ENCODE measurements at regions not wholly inside any gene's neighbourhood (a gene's known extent, or its start where the extent isn't known, plus 50 kb on each side); places are given as distances from the start of the nearest gene placed in this dataset.

DNA sequence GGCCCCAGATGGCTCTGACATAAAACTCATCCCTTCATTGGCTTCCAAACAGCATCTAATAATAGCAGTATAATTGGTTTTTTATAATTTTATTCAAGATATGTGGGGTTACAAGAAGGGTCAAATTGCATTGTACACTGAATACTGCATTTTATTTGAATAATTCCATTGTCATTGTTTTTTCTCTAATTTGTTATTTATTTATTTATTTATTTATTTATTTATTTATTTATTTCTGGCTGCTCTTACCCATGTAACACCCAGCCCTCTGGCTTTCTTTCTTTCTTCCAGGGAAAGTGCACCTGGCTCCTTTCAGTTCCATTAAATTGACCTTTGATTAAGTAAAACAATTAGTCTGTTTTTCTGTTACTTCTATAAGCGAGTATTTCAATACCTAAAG lies 210.1 kb downstream of the CDH9 start:
- FAIRE-seq (no peak), DNase-seq (ENCODE audit: insufficient read length, low spot score) (no peak)
- TF ChIP-seq SPI1 (IDR thresholded peaks at IDR 0.05; ENCODE audit: low read depth, low read length) (no peak), POU2F2 (IDR thresholded peaks at IDR 0.05; ENCODE audit: low read depth, low read length) (no peak), POLR2A (IDR thresholded peaks at IDR 0.05; ENCODE audit: low read depth, low read length) (no peak), POLR2AphosphoS5 (IDR thresholded peaks at IDR 0.05; ENCODE audit: low read depth, low read length) (no peak), TAF1 (IDR thresholded peaks at IDR 0.05; ENCODE audit: low read depth, low read length) (no peak), PAX5 (IDR thresholded peaks at IDR 0.05; ENCODE audit: insufficient read depth, low read length, severe bottlenecking) (no peak)

DNA sequence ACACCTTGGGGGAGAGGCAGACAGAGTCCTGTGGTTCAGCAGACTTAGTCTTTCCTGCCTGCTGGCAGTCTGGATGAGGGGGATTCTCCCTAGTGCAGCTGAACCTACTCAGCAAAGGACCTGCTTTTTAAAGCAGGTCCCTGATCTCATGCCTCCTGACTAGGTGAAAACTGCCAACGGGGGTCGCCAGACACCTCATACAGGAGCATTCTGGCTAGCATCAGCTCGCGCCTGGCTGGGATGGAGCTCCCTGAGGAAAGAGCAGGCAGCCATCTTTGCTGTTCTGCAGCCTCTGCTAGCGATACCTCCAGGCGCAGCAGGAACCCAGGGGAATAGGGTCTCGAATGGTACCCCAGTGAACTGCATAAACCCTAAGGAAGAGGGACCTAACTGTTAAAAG lies 225.2 kb downstream of the CDH9 start:
- no peak for DNase-seq (ENCODE audit: insufficient read length, low spot score)
- no peak for FAIRE-seq
- TF ChIP-seq PAX5 (IDR thresholded peaks at IDR 0.05; ENCODE audit: insufficient read depth, low read length, severe bottlenecking): no peak
- no peak for TF ChIP-seq POLR2AphosphoS5 (IDR thresholded peaks at IDR 0.05; ENCODE audit: low read depth, low read length)
- no peak for TF ChIP-seq SPI1 (IDR thresholded peaks at IDR 0.05; ENCODE audit: low read depth, low read length)
- TF ChIP-seq TAF1 (IDR thresholded peaks at IDR 0.05; ENCODE audit: low read depth, low read length): no peak
- TF ChIP-seq POLR2A (IDR thresholded peaks at IDR 0.05; ENCODE audit: low read depth, low read length): no peak
- no peak for TF ChIP-seq POU2F2 (IDR thresholded peaks at IDR 0.05; ENCODE audit: low read depth, low read length)

DNA sequence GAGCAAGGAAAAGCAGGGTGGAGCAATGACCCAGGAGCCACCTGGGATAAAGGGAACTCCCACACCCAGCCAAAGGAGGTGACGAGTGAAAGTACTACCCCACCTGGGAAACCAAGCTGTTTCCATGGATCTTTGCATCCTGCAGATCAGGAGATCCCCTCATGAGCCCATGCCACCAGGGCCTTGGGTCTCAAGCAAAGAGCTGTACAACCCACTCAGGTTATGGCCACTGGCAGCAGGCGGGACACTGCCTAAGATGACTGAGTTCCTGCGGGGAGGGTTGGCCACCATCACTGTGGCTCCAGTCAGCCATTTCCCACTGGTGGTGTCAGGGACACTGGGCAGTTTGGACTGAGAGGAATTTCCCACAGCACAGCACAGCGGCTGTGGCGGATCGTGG lies 225.7 kb downstream of the CDH9 start:
- no peak for DNase-seq (ENCODE audit: insufficient read length, low spot score)
- TF ChIP-seq SPI1 (IDR thresholded peaks at IDR 0.05; ENCODE audit: low read depth, low read length) (no peak), PAX5 (IDR thresholded peaks at IDR 0.05; ENCODE audit: insufficient read depth, low read length, severe bottlenecking) (no peak), POLR2AphosphoS5 (IDR thresholded peaks at IDR 0.05; ENCODE audit: low read depth, low read length) (no peak), POU2F2 (IDR thresholded peaks at IDR 0.05; ENCODE audit: low read depth, low read length) (no peak), POLR2A (IDR thresholded peaks at IDR 0.05; ENCODE audit: low read depth, low read length) (no peak), TAF1 (IDR thresholded peaks at IDR 0.05; ENCODE audit: low read depth, low read length) (no peak)
- FAIRE-seq: no peak

- DNase-seq (ENCODE audit: insufficient read length, low spot score): no peak
- FAIRE-seq: no peak
- TF ChIP-seq PAX5 (IDR thresholded peaks at IDR 0.05; ENCODE audit: insufficient read depth, low read length, severe bottlenecking) (no peak), POU2F2 (IDR thresholded peaks at IDR 0.05; ENCODE audit: low read depth, low read length) (no peak), SPI1 (IDR thresholded peaks at IDR 0.05; ENCODE audit: low read depth, low read length) (no peak), POLR2A (IDR thresholded peaks at IDR 0.05; ENCODE audit: low read depth, low read length) (no peak), POLR2AphosphoS5 (IDR thresholded peaks at IDR 0.05; ENCODE audit: low read depth, low read length) (no peak), TAF1 (IDR thresholded peaks at IDR 0.05; ENCODE audit: low read depth, low read length) (no peak)
Observed at GRCh38 chr5:26807231-26808199, 230.9 kb downstream of the CDH9 start.

GRCh38 chr5:26805076-26805475 lies 233.3 kb downstream of the CDH9 start:
- DNase-seq (ENCODE audit: insufficient read length, low spot score): no peak
- TF ChIP-seq PAX5 (IDR thresholded peaks at IDR 0.05; ENCODE audit: insufficient read depth, low read length, severe bottlenecking) (no peak), SPI1 (IDR thresholded peaks at IDR 0.05; ENCODE audit: low read depth, low read length) (no peak)
- no peak for FAIRE-seq

GRCh38 chr5:26802944-26803343 lies 235.4 kb downstream of the CDH9 start:
- no peak for FAIRE-seq
- TF ChIP-seq POLR2AphosphoS5 (IDR thresholded peaks at IDR 0.05; ENCODE audit: low read depth, low read length): no peak
- no peak for TF ChIP-seq PAX5 (IDR thresholded peaks at IDR 0.05; ENCODE audit: insufficient read depth, low read length, severe bottlenecking)
- no peak for TF ChIP-seq POU2F2 (IDR thresholded peaks at IDR 0.05; ENCODE audit: low read depth, low read length)
- no peak for TF ChIP-seq TAF1 (IDR thresholded peaks at IDR 0.05; ENCODE audit: low read depth, low read length)
- no peak for TF ChIP-seq SPI1 (IDR thresholded peaks at IDR 0.05; ENCODE audit: low read depth, low read length)
- no peak for TF ChIP-seq POLR2A (IDR thresholded peaks at IDR 0.05; ENCODE audit: low read depth, low read length)
- DNase-seq (ENCODE audit: insufficient read length, low spot score): no peak

- no peak for TF ChIP-seq POLR2A (IDR thresholded peaks at IDR 0.05; ENCODE audit: low read depth, low read length)
- TF ChIP-seq PAX5 (IDR thresholded peaks at IDR 0.05; ENCODE audit: insufficient read depth, low read length, severe bottlenecking): no peak
- no peak for TF ChIP-seq TAF1 (IDR thresholded peaks at IDR 0.05; ENCODE audit: low read depth, low read length)
- no peak for TF ChIP-seq SPI1 (IDR thresholded peaks at IDR 0.05; ENCODE audit: low read depth, low read length)
- no peak for TF ChIP-seq POLR2AphosphoS5 (IDR thresholded peaks at IDR 0.05; ENCODE audit: low read depth, low read length)
- TF ChIP-seq POU2F2 (IDR thresholded peaks at IDR 0.05; ENCODE audit: low read depth, low read length): no peak
- FAIRE-seq (no peak), DNase-seq (ENCODE audit: insufficient read length, low spot score) (no peak)
Observed at GRCh38 chr5:26791433-26791832, 247.0 kb downstream of the CDH9 start.

DNA sequence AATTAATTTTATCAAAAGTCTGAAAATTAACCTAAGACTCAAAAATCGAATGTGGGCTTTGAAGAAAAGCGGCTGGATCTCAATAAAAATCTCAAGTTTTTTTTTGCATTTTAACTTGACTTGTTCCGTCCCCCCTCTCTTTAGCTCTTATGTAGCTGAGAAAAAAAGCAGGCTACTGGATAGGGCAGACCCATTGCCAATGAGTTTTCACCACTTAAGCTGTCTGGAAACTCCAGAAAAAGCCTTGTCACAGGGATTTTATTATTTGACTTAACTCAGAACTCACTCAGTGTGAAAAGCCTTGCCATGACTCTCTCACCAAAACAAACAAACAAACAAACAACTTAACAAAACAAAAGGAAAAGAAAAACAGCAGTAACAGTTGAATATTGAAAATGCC lies 247.4 kb downstream of the CDH9 start:
- FAIRE-seq (no peak), DNase-seq (ENCODE audit: insufficient read length, low spot score) (no peak)
- no peak for TF ChIP-seq SPI1 (IDR thresholded peaks at IDR 0.05; ENCODE audit: low read depth, low read length)
- TF ChIP-seq POLR2A (IDR thresholded peaks at IDR 0.05; ENCODE audit: low read depth, low read length): no peak
- TF ChIP-seq TAF1 (IDR thresholded peaks at IDR 0.05; ENCODE audit: low read depth, low read length): no peak
- no peak for TF ChIP-seq POLR2AphosphoS5 (IDR thresholded peaks at IDR 0.05; ENCODE audit: low read depth, low read length)
- no peak for TF ChIP-seq PAX5 (IDR thresholded peaks at IDR 0.05; ENCODE audit: insufficient read depth, low read length, severe bottlenecking)
- TF ChIP-seq POU2F2 (IDR thresholded peaks at IDR 0.05; ENCODE audit: low read depth, low read length): no peak

GRCh38 chr5:26763215-26763614 lies 275.2 kb downstream of the CDH9 start:
- FAIRE-seq (no peak), DNase-seq (ENCODE audit: insufficient read length, low spot score) (no peak)
- TF ChIP-seq PAX5 (IDR thresholded peaks at IDR 0.05; ENCODE audit: insufficient read depth, low read length, severe bottlenecking) (no peak), SPI1 (IDR thresholded peaks at IDR 0.05; ENCODE audit: low read depth, low read length) (no peak), POLR2A (IDR thresholded peaks at IDR 0.05; ENCODE audit: low read depth, low read length) (no peak), POLR2AphosphoS5 (IDR thresholded peaks at IDR 0.05; ENCODE audit: low read depth, low read length) (no peak), POU2F2 (IDR thresholded peaks at IDR 0.05; ENCODE audit: low read depth, low read length) (no peak), TAF1 (IDR thresholded peaks at IDR 0.05; ENCODE audit: low read depth, low read length) (no peak)
